Stimulated activated CD4-positive, alpha-beta T cell treated with anti-CD3 and anti-CD28 coated beads, Interleukin-12 subunit alpha, Interleukin-12 subunit beta, amount 100 ng/mL, for 48 hours (primary cell): ENCODE measurements at regions not wholly inside any gene's neighbourhood (a gene's known extent, or its start where the extent isn't known, plus 50 kb on each side); places are given as distances from the start of the nearest gene placed in this dataset.

Experiments used
- DNase-seq, 3 donors: peaks; one replicate each; pipeline ENCODE4 v3.0.0-alpha.2; 2020; ENCODE audit warnings: low read depth in 2 of 3, low spot score in 1 of 3

DNA sequence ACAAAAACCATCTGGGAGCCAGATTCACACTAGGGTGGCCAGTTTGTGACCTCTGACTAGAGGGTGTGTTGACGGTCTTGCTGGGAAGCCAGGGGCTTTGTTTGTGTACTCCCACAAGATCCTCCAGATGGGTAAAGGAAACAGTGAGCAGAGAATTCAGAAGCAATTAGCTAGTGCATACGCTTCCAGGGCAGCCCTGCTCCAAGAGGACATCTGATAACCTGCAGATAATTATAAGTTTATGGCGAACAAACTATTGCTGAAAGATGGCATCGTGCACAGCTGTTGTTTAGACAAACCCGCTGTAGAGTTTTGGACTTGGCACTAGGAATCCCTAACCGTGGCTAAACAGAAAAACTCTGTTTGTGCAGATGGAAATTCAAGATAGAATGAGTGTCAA is 326.4 kb downstream of the TGFB2 start:
- DNase-seq = no peak

DNA sequence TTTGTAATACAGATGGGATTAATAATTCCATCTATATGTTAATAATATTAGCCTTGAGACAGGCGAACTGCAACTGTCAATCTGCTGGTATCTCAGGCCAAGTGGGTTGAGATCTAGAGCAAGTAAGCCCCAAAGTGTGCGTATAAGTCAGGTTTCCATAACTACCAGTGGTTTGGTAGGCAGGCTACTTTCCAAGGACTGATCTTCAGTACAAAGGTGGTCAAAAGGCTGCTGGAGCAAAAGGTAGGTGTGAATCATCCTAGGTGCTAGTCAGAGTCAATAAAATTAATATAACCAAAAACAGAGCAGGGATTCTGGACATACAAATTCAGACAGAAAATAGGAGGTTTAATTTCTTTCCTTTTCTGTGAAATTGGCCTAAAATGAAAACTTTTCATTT is 328.0 kb downstream of the TGFB2 start:
- DNase-seq = no peak

DNA sequence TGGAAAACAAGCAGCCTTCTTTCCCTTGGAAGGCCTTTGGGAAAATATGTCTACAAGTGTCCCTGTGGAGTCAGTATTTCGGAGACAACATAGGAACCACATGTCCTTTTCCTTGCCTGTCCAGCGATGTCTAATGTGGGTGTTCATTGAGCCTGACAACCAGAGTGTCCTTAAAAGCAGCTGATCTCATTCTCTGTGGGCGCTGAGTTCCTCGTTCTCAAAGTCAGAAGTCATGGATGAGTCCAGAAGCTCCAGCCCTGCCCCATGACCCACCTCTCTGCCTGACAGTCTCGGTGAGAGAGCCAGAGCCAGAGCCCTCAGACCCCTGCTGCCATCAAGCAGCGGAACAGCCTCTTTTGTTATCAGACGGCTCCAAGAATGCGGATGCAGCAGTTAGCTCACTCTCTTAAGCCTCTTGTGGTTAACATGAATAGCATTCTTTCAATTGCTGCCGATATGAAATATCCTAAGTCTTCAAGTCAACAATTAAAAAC is 329.2 kb downstream of the TGFB2 start:
- no peak for DNase-seq

DNA sequence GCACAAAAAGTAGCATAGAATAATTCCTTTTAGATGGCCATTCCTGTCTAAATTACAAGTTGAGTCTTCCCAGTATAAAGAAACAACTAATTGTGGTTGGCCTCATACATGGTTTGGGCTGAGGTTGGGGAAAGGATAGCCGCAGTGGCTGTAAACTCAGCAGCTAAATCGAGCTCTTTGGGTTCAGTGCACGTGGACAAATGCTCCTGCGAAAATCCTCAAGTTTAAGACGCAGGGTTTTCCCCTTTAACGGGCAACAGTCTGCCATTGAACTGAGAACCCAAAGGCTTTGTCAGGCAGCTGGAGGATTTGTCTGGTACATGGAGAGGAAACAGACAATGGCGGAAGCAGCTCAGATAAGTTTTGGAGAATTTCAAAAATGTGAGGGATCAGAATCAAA is 331.9 kb downstream of the TGFB2 start:
- no peak for DNase-seq

DNA sequence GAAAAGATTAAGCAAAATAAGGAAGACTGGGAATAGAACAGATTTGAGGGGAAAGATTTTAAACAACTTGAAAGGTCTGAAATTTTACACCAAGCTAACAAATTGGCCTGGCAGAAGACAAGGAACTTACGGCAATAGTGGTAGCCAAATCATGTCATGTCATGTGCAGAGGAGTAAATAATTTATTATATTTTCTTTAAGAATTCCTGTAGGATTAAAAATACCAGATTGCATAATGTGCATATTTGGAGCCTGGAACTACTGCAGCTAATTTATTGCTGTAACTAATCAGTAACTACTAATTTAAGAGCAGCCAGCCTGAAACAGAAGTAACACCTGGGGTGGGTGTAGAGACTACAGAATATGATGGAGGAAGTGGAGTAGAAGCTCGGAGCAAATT is 334.3 kb downstream of the TGFB2 start:
- no peak for DNase-seq

DNA sequence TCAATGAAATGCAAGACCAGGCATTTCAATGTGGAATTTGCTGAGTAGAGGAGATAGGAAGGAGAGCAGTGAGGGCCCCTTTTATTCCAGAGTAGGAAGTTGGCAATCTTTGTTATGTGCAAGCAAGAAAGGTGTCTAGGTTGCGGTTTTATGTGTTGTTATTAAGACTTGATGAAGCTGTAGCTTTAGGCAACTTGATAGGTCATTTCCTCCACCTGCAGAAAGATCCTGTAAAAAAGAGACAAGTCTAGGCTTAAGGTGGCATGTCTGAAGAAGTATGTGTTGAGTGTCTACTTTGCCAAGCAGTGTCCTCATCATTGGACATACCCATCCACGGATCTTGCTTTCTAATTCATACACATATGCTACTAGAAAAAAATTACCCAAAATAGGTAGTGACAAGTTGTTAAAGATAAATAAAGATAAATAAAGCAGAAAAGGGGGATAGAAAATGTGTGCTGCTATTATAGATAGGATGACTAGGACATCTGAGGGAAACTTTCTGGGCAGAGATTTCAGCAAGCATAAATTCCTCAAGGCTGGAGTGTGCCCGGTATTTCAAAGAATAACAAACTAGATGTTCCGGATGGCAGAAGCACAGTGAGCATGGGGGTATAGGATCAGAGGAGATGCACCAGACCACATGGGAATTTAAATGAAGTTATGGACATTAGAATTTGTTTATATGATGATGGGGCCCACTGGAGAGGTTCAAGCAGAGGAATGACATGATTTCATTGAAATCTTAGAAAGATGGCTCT is 335.0 kb downstream of the TGFB2 start:
- no peak for DNase-seq

DNA sequence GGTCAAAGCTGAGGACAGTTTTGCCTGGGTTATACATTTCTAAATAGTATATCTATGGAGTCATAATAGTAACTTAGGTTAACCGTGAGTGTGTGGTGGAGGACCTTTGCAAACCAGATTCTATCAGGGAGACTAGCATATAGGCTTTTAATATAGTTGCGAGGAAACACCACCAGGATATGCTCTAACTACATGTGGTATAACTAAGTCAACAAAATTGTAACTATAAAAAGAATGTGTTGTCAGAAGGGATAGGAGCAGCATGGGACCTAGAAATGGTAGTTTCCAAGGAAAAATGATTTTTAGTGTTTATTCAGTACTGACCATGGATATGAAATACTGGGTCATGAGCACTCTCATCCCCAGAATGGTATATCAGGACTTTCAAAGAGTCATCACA is 338.1 kb downstream of the TGFB2 start:
- DNase-seq = no peak

DNA sequence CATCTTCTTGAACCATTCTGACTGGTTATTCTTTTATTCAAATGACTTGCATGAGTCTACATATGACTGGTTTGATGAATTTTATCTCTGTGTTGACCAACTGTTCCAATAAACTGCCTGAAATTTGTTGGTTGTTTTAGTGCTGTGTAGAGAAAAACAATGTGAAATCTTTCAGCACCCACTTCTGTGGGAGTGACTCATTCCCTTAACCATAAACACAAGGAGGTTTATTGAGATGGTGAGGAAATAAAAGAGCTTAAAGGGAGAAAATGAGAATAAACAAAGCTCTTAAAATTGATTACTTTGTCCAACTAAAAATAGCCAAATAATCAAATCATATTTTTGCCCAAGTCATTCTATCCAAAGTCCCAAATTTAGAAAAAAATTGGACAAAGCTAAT is 341.1 kb downstream of the TGFB2 start:
- no peak for DNase-seq

DNA sequence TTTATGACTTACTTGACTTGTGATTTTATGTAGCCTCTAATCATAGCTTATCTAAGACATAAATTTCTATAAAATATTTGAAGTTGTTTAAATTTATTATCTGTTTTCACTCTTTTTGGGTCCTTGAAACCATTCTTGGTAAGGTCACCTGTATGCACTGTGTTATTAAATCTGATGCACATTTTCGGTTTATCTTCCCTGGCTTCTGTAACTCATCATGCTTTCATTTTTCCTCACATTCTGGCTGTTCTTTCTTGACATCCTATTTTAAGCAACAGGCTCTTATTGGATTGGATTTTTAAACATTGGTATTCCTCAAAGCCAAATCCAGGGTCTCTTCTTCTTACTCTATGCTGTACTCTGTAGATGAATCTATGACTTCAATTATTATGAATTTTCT is 341.6 kb downstream of the TGFB2 start:
- no peak for DNase-seq

DNA sequence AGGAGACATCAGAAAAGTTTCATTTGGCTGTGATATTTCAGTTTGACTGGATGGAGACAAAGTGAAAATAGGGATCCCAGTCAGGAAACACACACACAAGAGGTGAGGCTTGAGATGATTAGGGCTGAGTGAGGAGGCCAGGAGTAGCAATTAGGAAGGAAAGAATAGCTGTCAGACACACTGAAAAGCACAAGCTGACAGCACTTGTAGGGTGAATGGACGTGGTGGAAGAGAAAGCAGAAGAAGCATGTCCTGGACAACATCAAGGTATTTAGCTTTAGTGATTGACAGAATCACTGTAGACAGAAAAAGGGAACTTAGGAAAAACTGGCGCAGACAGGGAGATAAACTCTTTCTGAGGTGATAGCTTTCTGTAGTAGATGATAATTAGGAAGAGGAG is 347.7 kb downstream of the TGFB2 start:
- no peak for DNase-seq

DNA sequence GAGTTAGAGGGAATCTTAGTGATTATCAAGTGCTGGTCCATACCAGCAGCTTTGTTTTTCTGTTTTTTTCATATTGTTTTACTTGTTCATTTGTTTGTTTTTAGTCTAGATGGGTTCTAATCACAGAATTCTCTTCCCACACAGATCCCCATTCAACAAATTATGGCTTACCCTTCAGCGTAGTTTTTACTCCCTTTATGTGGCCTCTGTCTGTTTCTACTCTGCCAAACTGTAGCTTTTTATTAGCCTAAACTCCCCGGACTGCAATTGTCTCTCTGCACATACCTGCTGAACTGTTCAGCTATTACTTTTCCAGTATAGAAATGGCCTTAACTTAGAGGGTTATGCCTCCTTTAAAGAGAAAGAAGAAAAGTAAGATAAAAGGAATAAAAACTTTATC is 348.5 kb downstream of the TGFB2 start:
- no peak for DNase-seq

DNA sequence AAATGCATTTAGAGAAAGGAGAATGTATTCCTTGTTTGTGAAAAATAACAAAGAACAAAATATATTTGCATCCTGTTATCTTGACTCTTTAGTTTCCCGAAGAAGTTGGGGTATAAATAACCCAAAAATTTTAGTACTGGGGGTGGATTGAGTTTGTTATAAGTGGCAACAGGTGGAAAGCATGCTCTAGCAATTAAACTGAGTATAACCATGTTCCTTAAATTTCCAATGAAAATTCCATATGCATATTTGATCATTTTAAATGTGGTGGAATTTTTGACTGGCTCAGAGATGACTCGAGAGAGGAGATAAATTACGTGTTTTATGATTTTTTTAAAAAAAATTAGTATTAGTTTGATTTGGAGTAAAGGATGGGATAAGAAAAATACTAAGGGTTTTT is 348.9 kb downstream of the TGFB2 start:
- DNase-seq = no peak

DNA sequence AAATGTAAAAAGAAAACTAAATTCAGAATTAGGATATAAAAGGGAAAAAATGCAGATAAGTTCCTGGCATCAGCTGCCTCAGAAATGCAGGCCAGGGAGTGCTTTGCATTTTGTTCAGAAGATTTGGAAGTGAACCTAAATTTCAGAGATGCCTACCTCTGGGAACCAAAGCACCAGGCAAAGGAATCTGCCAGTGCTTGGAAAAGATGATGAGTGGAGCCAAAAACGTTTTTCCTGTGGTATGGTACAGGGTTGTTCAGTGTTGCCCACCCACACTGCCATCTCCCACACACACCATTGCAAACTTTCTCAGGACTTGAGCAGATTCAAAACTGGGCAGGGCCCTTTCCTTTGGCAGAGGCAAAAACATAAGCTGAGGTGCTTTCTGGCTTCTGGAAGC is 349.5 kb downstream of the TGFB2 start:
- DNase-seq = no peak

DNA sequence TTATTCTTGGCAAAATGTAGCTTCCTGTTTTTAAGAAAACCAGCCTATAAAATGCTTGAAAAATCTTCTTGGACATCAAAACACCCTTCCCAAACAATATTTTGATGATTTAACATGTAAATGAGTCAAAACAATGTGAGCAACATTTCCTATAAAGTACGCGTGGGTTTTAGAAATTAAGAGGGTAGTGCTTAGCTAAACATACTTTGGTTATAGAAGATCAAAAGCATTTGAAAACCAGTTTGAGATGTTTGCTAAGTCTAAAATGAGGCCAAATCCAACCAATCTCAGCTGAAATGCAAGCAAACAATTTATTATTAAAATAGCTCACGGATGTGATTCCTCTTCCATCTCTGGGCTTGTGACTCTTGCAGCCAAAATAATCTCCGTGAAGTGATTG is 350.4 kb downstream of the TGFB2 start:
- no peak for DNase-seq

DNA sequence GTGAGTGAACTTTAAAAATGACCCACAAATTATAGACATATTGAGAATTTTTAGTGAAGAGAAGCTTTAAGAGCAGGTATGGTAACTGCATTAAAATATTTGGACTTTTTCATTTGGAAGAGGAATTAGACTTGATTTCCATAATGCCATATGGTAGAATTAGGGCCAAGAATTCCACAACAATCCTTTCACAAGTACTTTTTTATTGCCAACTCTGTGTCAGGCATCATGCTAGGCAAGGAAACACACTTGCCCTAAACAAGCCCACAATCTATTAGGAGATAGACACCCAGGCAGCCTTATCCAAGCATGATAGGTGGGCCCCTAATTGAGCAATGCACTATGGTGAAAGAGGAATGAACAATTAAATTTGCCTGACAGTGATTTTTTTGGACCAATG is 353.0 kb downstream of the TGFB2 start:
- DNase-seq = no peak

DNA sequence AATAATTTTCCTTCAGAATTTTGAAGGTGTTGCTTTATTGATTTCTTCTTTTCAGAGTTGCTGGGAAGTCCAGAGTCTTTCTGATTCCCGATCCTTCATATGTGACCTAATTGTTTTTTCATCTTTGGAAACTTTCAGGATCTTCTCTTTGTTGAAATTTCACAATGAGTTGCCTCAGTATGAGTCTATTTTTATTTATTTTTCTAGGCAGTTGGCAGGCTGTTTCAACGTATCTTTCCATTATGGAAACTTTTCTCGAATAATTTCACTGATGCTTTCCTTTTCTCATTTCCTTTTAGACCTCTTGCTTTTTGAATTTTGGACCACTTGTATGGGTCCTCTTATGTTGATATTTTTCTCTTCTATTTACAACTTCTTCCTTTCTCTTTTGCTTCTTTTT is 354.3 kb downstream of the TGFB2 start:
- DNase-seq = no peak

DNA sequence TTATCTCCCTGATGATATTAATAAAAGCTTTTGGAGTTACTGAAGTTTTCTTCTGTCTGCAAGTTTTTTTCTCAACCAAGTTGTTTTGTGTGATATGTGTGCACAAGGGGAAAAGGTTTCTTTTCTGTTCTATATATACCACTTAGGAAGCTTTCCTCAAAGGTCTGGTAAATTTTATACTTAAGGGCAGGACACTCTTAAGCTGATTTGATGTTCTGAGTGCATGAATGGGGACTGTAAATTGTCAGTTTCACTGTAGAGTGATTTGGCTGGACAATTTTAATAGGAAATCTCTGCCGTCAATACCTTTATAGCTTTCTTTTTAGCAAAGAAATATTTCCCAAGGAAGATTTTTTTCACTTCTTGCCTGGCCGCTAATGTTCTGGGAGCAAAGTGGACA is 354.7 kb downstream of the TGFB2 start:
- no peak for DNase-seq

DNA sequence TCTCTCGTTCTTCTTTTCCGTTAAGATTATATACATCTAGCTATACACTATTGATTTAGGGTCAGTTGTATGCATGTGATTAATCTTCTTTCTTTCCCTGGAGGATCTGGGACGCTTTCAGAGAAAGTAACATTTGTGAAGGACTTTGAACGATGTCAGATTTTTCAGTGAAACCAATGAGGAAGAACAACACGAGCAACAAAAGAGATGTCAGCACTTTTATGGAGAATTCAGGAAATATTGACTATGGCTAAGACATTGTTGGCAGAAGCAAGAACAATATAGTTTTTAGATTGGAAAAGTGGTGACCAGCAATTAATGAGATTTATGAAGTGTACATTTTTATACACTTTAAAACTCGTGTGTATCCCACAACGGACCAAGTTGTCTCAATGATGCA is 355.5 kb downstream of the TGFB2 start:
- no peak for DNase-seq

DNA sequence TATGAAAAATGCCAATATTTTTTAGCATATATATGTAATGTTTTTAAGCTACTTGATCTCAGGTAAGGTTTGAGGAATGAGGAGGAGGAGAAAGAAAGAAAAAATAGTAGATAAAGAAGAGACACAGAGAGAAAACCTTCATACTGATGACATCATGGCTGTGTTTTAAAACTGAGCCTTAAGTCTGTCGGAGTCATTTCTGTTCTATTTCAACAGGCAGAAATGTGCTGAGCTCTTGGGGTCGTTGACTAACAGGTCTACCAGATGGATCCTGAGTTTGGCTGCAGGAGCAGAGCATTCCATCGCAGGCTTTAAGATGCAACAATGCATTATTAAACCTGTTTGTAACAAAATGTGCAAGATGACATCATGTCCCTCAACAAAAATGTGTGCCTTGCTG is 356.0 kb downstream of the TGFB2 start:
- no peak for DNase-seq

DNA sequence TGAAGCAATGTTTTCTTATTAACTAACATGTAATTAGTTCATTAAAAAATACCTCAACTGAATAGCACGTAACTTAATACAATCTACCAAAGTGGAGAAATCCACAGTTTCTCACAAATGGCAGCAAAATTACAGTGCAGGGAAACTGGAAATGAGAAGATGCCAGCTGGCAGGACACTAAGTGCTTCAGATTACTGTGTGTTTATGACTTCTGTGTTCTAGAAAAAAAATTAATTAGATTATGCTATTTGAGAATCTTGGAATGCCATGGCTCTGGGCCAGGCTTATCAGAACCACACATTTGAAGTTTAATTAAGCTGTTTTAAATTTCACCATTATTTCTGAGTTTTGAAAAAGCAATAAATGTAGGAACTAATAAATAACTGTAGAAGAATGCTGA is 357.6 kb downstream of the TGFB2 start:
- DNase-seq = no peak

DNA sequence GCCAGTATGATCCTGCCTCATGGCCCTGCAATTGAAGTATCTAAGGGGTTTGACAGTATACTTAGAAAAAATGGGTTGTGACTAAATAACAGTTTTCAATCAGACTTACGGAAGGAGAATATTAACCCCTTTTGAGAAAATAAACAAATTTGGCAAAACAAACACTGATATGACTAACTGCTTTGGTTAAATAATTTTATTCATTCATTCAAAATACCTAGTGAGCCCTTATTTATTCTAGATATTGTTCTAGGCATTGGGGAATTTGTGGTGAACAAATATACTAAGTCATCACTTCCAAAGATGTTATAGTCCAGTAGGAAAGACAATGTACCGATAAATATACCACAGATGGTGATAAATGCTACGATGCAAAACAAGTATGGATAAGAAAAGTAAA is 358.7 kb downstream of the TGFB2 start:
- DNase-seq = no peak

DNA sequence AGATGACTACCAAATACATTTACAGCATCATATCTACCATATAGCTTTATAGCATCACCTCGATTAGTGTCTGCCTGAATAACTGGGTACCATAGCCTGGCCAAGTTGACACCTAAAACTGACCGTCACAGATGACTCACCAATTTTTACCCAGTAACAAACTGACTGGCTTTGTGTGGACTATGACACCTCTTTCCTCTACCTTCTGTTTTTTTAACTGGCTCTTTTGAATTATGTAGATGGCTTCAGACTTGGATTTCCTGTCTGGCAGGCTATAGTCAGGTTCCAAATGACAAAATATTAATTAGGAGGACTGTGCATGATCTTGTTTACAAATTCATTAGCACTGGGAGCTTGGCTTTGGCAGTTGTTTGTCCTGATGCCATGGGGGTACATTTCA is 360.3 kb downstream of the TGFB2 start:
- no peak for DNase-seq
